Gastrocnemius medialis (tissue), 4 donors: ENCODE measurements at regions not wholly inside any gene's neighbourhood (a gene's known extent, or its start where the extent isn't known, plus 50 kb on each side); places are given as distances from the start of the nearest gene placed in this dataset.

Experiments used
- POLR2A ChIP-seq, 2 donors: fragments of 450-650 bp; IDR thresholded peaks; one replicate each; pipeline ENCODE4 v1.6.1; 2017; ENCODE audit warnings: antibody characterized with exemption in 2 of 2, mild to moderate bottlenecking in 2 of 2, moderate library complexity in 2 of 2
- TF ChIP-seq, protein P1 (sequence below), 5 experiments: fragments of 450-650 bp in 3 of 5; fragments of 200-600 bp in 2 of 5; sonication (generic) in 2 of 5; IDR thresholded peaks in 4 of 5; conservative IDR thresholded peaks in 1 of 5; 1 replicate in 4 of 5; 2 replicates in 1 of 5; pipeline ENCODE4 v1.5.1; 2016 to 2019; ENCODE audit warnings: antibody characterized with exemption in 5 of 5, mild to moderate bottlenecking in 3 of 5, moderate library complexity in 3 of 5

DNA sequence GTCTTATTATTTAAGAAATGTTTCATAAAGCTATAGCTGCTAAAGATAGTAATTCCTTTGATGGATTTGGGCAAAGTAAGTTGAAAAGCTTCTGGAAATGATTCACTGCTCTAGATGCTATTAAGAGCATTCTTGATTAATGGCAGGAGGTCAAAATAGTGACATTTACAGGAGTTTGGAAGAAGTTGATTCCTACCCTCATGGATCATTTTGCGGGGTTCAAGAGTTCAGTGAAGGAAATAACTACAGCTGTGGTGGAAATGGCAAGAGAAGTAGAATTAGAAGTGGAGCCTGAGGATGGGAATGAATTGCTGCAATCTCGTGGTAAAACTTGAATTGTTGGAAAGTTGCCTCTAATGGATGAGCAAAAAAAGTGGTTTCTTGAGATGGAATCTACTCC is 316.1 kb downstream of the UTRN start:
- TF ChIP-seq, protein P1, sequence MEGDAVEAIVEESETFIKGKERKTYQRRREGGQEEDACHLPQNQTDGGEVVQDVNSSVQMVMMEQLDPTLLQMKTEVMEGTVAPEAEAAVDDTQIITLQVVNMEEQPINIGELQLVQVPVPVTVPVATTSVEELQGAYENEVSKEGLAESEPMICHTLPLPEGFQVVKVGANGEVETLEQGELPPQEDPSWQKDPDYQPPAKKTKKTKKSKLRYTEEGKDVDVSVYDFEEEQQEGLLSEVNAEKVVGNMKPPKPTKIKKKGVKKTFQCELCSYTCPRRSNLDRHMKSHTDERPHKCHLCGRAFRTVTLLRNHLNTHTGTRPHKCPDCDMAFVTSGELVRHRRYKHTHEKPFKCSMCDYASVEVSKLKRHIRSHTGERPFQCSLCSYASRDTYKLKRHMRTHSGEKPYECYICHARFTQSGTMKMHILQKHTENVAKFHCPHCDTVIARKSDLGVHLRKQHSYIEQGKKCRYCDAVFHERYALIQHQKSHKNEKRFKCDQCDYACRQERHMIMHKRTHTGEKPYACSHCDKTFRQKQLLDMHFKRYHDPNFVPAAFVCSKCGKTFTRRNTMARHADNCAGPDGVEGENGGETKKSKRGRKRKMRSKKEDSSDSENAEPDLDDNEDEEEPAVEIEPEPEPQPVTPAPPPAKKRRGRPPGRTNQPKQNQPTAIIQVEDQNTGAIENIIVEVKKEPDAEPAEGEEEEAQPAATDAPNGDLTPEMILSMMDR (IDR thresholded peaks at IDR 0.05 in 4 of 5, conservative IDR thresholded peaks at IDR 0.05 in 1 of 5) = no peak
- no peak for TF ChIP-seq POLR2A (IDR thresholded peaks at IDR 0.05)
